Mesenteric fat pad (tissue), 1 donor: ENCODE measurements at regions not wholly inside any gene's neighbourhood (a gene's known extent, or its start where the extent isn't known, plus 50 kb on each side); places are given as distances from the start of the nearest gene placed in this dataset.

Source experiments
- DNase-seq: peaks from one replicate; pipeline ENCODE4 v3.0.0-alpha.2; 2020; ENCODE audit warnings: low spot score
- donor health status: DM: yes; HTN: yes; CAD: no.

DNA sequence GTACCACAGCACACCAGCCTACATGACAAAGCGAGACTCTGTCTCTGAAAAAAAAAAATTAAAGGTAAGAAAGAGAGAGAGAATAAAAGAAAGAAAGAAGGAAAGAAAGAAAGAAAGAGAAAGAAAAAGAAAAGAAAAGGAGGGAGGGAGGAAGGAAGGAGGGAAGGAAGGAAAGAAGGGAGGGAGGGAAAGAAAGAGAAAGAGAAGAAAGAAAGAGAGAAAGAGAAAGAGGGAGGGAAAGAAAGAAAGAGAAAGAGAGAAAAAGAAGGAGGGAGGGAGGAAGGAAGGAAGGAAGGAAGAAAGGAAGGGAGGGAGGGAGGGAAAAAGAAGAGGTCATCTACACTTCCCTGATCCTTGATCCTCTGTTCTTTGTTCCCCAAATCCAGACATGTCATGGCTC lies 104.8 kb upstream of the GJB5 start:
- no peak for DNase-seq

DNA sequence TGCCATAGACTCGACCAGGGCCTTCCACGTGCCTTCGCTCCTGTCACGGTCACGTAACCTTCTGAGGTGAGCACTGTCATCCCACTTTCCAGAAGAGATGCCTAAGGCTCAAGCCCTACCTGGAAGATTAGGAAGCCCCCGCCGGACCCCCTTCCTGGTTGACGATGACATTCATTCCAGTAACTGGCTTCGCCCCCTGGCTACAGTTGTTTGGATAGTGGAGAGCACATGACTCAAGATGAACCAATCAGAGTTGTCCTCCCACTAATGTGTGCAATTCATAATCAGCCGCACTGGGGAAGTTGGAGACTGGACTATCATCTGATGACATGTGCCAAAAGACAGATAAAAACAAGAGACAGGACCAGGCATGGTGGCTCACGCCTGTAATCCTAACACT lies 104.0 kb upstream of the GJB5 start:
- DNase-seq, result no peak

DNA sequence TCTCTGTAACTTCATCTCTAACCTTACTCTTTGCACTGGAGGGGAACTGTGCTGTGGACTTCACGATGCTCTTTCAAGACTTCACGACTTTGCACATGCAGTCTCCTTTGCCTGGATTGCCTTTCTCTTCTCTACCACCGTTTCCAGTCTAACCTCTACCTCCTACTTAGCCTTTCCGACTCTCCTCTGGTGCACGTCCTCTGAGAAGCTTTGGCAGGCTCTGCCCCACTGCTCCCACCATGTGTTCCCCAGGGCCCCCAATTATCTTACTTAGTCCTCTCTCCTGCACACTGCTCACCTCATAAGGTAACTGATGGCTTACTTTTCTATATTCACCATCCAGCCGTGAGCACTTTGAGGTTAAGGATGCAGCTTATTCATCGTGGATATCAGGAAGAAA lies 101.7 kb upstream of the GJB5 start:
- no peak for DNase-seq

DNA sequence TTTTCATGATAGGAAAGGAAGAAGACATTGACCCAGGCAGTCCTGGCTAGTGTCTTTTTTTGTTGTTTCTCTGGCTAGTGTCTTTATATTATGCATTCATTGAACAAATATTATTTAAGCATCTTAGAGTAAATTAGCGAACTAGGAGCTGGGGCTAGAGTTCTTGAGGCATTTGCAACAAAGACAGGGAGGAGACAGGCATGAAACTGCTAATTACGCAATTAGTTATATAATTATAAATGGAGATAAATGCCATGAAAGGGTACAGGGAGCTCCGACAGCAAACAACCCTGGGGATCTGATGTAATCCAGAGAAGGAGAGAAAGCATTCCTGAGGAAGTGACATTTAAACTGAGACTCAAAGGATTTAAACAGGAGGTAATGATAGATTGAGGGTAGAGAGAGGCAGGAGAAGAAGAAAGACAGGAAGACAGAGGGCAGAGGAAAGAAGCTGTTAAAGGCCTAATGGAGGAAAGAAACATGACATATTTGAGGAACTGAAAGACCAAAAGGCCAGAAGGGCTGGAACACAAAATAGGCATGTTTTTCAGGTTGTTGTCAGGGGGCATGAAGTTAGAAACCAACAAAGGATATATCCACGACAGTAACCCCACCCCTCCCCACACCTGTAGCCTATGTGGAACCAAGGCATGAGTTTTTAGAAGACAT lies 99.5 kb upstream of the GJB5 start:
- no peak for DNase-seq

DNA sequence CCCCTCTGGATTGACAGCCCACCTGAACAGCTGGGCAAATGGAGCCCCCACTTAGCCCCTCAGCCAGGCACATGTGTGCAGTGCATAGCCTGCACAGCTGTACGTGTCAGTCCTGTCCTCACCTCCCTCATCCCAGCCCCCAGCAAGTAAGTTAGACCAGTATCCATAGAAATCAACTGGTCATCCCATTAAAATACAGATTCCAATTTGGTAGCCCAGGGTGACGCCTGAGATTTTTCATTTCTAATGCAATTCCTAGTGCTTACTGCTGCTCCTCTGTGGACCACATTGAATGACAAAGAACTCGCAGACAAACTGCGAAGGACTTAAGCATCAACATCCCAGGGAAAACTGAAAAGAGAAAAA lies 99.0 kb upstream of the GJB5 start:
- no peak for DNase-seq

DNA sequence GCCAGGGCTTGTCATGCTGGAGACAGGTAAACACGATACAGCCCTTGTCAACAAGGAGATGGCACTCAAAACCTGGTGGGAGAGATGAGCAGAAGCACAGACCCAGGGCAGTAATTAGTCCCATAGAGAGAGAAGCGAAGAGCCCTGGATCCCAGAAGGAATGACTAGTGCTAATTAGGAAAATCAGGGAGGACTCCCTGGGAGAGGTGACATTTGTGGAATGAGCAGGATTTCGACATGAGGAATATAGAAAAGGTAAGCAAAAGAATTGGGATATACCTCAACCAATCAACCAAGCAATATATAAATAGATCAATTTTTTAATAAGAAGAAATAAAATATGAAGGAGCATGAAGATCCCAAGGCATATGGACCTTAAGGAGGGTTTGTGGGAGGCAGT lies 98.5 kb upstream of the GJB5 start:
- DNase-seq, result no peak

DNA sequence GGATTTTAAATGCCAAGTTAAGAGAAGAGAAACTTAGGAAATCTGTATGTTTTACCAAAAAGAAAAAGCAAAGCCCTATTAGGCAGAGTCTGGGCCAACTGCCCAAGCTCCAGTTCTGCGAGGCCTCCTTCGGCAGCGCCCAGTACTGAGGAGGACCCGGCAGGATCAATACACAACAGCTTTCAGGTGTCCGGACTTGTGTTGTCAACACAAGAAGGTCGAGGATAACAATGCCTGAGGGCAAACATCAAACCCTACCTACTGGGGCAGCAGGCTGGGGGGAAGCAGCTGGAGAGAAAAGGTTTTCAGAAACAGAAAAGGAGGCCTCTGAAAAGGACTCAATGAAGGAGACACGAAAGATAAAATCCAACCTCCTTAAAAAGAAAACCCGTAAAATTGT lies 98.1 kb upstream of the GJB5 start:
- DNase-seq, result no peak

DNA sequence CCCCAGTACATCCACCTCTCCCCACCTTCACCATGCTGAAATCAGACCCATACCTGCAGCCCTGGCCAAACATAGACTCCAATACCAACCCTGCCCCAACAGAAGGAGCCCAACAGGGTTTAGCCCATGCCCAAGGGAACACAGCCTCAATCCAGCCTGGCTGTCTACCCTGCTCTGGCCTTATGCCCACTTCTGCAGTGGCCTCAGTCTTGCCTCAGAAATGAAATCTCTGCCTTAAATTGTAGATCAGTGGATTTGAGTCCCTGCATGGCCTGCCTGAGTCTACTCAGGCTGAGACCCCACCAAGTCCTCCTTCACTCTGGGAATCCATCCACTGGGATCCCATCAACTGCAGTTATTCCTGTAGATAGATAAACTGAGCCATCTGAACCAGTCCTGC lies 97.6 kb upstream of the GJB5 start:
- DNase-seq, result no peak

DNA sequence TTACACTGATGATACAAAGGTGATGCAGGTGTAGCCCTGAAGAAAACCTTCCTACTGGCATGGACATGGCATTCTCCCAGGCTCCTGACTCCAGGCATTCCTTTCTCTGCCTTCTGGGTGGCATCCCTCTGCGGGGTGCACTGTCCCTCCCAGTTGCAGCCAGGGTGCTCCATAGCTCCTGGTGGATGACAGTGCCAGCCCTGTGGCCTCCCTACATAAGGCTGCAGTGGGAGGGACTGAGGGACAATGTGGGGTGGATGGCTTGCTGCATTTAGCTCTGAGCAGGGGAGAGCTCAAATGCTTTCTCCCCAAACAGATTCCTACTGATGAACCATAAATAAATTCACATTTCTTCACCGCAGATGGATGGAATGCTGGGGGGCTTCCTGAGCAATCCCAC lies 97.0 kb upstream of the GJB5 start:
- DNase-seq, result no peak

DNA sequence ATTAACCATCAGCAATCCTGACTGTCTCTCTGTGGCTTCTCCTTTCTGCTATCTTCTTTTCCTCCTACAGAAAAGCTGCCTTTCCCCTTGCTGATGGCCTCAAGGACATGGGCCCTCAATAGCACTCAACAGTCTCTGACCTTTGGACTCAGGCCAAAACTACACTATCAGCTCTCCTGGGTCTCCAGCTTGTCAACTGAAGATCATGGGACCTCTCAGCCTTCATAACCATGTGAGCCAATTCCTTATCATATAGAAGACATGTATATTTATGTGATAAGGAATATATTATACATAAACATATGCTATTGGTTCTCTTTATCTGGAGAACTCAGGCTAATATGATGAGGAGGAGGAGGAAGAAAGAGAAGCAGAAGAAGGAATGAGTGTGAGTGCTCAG lies 91.8 kb upstream of the GJB5 start:
- DNase-seq, result no peak

DNA sequence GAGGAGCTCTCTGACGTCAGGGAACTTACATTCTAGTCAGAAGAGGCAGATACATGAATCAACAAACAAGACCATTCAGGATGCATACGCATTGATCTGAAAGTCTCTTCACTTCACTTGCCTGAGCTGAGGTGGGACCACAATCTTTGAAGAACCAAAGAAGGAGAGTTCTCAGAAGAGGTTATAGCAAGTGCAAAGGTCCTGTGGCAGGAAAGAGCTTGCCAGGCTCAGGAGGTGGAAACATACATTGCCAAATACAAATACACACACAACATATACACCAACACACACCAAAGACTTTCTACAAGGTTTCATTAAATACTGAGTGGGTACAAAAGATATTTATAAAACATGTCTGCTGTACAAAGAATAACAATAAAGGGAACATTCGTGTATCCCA lies 86.8 kb upstream of the GJB5 start:
- no peak for DNase-seq

DNA sequence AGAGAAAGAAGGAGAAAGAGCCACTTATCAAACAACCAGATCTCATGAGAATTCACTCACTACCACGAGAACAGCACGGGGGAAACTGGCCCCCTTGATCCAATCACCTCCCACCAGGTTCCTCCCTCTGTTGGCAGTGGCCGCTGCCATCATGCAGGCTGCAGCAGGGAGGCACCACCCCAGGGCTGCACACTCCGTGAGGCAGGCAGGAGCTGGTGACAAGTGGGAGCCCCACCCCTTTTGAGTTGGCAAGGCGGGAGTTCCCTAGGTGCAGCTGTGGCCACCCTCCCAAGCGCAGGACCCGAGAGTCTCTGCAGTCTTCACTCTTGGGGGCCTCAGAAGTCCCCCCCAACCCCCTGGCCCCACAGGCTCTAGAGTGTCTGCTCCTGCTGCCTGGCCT lies 83.9 kb upstream of the GJB5 start:
- DNase-seq, result no peak

DNA sequence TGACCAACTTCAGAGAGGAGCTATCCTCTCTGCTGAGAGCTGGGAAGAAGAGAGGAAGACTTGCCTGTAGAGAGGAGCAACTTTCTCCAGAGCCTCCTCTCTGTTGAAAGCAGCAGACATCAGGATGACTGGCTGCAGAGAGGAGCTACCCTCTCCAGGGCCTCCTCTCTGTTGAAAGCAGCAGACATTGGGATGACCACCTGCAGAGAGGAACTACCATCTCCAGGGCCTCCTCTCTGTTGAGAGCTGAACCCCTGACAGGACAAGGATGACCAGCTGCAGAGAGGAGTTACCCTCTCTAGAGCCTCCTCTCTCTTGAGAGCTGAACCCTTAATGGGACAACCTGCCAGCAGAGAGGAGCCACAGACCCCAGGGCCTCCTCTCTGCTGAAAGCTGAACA lies 83.0 kb upstream of the GJB5 start:
- DNase-seq, result no peak

DNA sequence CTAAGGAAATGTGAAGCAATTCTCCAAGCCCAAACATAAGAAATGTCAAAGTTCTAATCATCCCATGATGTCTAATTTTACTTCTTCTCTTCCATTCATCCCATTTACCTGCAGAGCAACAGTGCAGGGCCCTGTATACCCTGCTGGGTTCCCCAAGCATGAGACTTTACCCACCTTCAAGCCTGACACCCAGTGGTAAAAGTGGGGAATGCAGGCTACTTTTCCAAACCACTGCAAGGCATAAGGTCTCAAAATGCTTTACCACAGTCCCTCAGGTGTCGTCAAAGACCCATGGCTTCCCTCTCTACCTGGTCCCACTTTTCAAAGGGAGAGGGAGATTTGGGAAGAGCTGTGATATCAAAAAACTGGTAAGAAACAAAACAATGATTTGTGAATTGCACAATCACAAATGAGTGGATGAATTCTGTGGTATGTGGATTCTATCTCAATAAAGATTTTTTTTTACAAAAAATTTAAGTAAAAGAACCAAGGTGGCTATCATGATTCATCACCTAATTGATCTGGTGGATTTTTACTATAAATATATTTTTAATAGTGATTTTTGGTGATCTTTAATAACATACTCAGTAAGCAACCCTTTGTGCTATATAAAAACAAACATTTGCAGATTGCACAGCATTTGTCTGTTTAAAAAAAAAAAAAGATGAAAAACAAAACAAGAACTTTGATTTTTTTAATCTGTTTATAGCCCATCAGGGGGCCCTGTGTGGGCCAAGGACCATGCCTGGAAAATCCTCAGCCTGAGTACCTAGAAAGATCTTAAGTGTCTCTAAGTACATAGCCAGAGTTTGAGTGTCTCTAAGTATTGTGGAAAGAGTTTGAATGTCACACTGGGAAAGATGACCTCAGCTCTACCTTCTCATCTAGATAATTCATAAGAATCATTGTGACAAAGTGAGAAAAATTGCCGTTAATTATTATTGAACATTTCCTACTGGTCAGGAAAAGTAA lies 73.1 kb upstream of the GJB5 start:
- no peak for DNase-seq

DNA sequence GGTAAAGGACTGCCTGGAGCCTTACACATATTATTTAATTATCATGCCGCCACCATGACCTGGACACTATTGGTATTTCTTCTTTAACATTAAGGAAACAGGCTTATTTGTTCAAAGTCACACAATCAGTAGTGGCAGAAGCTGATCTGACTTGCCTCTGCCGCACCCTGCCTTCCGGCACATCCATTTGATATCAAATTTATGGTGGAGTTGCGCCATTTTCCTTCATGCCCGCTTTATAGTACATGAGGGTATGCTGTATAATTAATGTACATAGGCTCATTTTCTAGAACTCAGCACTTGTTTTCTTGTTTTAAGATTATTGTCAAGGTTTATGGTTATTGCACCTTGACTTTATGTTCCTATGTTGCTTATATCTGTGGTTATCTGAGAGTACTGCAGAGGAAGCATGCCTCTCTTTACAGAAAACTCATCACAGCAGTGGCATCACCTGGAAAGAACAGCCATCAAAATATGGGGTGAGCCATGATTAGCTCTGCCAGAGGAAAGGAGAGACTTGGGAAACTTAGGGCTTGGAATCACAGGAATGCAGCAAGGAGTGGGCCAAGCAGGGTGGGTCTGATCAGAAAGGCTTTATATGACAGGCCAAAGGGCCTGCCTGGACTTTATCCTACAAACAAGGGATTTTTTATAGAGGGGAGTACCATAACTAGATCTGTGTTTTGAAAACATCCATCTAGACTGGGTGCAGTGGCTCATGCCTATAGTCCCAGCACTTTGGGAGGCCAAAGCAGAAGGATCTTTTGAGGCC lies 72.2 kb upstream of the GJB5 start:
- no peak for DNase-seq

DNA sequence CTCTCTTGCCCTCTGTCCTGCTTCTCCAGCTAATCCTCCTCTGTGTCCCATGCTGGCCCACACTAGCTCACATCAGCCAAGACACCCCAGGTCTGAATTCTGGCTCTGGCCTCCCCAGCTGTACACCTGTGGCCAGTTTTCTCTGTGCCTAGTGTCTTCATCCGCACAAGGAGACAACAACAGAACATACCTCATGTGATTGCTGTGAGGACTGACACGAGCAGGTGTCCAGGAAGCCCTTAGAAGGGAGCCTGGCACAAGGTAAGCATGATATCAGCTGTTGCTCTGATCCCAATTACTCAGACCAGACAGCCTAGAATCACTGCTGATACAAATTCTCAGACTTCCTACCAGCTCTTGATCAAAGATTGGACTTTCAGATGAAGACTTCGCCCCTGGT lies 71.2 kb upstream of the GJB5 start:
- DNase-seq, result no peak

DNA sequence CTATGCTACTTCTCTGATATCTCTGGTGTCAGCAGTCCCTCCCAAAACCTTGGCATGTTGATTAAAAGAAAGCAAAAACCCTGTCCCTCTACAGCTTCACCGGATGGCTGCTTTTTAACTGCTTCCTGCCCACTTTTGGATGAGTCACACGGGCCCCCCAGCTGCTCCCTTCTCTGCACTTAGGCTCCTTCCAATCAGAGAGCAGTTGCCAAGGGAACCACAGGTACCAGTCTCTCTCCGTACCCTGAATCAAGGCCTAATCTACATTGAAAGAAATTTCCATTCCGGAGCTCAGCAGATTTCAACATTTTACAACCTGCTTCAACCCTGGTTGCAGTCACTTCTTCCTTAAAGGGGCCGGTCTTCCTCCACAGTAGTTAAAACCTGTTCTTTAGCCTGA lies 70.6 kb upstream of the GJB5 start:
- DNase-seq, result no peak

DNA sequence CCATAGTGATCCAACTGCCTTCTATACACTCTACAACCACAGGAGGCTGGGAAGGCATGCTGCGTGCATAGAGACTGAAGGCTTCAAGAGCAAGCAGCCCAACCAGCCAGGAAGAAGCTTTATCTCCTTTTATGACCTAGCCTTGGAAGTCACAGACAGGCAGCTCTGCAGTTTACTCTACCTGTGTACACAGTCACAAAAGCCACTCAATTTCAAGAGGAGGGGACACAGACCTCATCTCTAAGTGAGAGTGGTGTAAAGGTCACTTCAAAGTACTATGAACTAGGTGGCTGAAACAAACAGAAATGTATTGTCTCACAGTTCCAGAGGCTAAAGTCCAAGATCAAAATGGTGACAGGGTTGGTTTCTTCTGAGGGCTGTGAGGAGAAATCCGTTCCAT lies 69.6 kb upstream of the GJB5 start:
- no peak for DNase-seq

DNA sequence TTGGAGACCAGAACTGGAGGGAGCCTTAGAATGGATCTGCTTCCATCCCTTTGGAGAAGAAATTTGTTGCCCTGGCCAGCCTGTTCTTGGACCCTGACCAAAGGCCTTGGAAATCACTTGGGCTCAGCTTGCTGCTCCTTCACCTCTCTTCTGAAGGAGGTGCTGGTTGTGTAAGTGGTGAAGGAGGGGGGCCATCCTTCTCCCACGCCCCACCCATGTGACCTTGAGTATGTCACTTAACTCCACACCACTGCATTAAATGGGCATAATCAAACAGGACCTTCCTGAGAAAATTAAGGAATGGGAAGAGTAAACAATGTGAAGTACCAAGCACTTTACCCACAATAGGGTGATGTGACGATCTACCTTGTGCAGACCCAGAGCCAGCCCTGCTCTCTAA lies 68.3 kb upstream of the GJB5 start:
- no peak for DNase-seq

DNA sequence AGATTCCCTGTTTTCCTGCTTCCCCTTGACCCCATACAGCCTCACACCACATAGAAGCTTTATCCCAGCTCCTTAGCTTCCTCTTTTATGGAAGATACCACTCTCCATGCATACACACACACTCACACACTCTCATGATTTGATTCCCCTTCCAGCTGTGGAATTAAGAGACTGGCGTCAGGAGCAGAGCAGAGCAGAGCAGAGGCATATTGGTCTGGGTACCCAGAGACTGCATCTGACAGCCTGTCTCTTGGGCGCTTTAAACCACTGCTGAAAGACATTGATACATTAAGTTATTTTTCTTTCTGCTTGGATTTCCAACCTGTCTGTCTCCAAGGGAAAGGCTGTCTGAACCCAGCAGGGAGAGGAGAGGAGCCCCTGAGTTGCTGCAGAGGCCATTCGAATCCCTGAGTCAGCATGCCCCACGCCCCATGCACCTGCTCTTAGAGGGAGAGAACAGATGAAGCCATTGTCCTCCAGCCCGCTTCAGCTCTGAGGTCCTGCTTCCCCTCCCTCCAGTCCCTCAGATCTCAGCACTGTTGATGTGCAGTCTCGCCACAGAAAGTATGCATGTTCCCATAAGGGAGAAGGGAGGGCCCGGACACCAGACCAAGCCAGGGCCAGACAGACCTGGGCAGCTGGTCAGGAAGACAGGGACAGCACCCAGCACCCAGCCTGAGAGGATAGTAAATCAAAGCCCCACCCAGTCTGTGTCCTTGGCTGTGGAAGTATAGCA lies 66.7 kb upstream of the GJB5 start:
- DNase-seq, result no peak

DNA sequence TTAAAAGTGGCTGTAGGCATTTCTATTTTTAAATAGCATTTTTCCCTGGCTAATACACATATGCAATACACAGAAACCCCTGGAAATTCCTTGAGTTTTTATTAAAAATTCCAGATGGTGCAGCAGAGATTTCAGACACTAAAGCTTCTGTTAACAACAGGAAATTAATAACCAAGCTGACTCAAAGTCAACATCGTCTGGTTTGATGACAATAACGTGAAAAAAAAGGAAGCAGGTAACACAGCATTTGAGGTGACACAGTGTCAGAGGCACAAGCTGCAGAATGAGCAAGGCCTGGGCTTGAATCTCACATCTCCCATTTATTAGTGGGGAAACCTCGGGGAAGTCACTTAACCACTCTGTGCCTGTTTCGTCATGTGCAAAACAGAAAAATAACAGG lies 64.6 kb upstream of the GJB5 start:
- DNase-seq, result no peak

DNA sequence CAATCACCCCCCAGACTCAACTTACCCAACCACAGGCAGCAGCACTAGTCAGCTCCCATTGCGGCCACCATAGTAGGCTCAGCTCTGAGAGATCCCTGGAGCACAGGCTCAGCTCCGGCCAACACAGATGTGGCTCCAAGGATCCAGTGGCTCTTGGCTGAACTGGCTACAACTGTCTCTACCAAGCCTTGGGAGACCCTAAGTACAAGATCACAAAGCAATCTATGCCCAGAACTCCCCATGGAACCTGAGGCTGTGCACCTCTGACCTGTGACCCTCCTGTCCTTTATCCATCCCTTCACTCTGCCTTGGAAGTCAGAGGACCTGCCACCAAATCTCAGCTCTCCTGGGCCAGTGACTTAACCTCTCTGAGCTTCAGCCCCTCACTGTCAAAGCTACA lies 61.8 kb upstream of the GJB5 start:
- DNase-seq, result no peak
